ENCODE measurements at regions not wholly inside any gene's neighbourhood (a gene's known extent, or its start where the extent isn't known, plus 50 kb on each side); places are given as distances from the start of the nearest gene placed in this dataset.

DNA sequence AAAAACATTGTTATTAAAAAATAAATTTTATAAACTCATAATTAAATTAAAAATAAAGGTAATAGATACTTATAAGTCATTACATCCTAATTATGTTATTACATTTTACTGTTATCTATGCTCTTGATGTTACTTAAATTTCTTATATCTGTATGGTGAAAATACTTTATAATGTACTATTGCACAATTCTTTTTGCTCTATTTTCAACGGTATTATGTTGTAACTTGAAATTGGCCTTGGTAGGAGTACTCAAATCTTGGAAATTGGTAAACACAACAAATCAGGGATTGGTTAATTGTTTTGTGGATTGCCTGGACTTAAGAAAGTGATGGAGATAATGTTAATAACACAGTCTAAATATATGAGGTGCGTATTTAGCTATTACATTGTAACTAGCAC, 273.3 kb downstream of the MDFIC start:
- Histone ChIP-seq H3K27me3 (no peaks in the 10 kb centered on the region), H3K4me3 (ENCODE audit: low read depth in 1 of 2, low read length in 1 of 2) (no peak overlapping the region), H3K4me1 (ENCODE audit: control insufficient read depth in 1 of 2, insufficient read depth in 1 of 2, low read depth in 1 of 2, low read length in 1 of 2) (no peaks in the 10 kb centered on the region), H3K27ac (no peak overlapping the region), H3K36me3 (no peaks in the 10 kb centered on the region), H3K9me3 (no peaks in the 10 kb centered on the region)
- TF ChIP-seq, protein P1, sequence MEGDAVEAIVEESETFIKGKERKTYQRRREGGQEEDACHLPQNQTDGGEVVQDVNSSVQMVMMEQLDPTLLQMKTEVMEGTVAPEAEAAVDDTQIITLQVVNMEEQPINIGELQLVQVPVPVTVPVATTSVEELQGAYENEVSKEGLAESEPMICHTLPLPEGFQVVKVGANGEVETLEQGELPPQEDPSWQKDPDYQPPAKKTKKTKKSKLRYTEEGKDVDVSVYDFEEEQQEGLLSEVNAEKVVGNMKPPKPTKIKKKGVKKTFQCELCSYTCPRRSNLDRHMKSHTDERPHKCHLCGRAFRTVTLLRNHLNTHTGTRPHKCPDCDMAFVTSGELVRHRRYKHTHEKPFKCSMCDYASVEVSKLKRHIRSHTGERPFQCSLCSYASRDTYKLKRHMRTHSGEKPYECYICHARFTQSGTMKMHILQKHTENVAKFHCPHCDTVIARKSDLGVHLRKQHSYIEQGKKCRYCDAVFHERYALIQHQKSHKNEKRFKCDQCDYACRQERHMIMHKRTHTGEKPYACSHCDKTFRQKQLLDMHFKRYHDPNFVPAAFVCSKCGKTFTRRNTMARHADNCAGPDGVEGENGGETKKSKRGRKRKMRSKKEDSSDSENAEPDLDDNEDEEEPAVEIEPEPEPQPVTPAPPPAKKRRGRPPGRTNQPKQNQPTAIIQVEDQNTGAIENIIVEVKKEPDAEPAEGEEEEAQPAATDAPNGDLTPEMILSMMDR (IDR thresholded peaks at IDR 0.05) = no peak

DNA sequence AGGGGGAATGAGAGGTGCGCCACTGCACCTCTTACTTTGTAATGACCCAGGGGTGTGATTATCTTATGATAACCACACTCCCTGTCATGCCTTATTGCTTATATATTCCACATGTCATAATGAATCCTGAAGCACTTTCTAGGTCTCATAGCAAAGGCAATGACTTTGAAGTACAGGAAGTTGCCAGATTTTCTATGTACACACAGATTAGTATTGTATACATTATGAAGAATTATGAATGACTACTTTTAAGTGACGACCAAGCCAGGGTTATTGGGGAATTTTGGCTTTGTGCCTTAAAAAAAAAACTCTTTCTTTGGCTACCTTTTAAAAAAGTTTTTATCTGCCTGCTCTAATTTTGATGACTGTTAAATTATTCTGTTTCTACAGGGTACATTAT, 269.6 kb downstream of the MDFIC start:
- no peaks in the 10 kb centered on the region for H3K4me1 ChIP-seq (ENCODE audit: control insufficient read depth in 1 of 2, insufficient read depth in 1 of 2, low read depth in 1 of 2, low read length in 1 of 2)
- no peak overlapping the region for H3K27ac ChIP-seq
- no peak overlapping the region for H3K4me3 ChIP-seq (ENCODE audit: low read depth in 1 of 2, low read length in 1 of 2)
- TF ChIP-seq, protein P1 (IDR thresholded peaks at IDR 0.05) = no peak
- no peaks in the 10 kb centered on the region for H3K36me3 ChIP-seq
- no peaks in the 10 kb centered on the region for H3K9me3 ChIP-seq
- no peaks in the 10 kb centered on the region for H3K27me3 ChIP-seq

DNA sequence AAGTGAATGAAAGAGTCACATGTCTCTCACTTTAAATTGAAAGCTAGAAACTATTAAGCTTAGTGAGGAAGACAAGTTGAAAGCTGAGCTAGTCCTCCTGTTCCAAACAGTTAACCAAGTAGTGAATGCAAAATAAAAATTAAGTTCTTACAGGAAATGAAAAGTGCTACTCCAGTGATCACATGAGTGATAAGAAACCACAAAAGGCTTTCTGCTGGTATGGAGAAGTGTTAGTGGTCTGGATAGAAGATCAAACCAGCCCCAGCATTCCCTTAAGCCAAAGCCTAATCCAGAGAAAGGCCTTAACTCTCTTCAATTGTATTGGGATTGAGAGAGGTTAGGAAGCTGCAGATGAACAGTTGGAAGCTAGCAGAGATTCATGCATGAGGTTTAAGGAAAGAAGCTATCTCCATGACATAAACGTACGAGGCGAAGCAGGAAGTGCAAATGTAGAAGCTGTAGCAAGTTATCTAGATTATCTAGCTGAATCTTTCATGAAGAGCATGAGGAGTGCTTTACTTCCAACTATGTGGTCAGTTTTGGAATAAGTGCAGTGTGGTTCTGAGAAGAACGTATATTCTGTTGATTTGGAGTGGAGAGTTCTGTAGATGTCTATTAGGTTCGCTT, 261.6 kb downstream of the MDFIC start:
- H3K4me1 ChIP-seq (ENCODE audit: control insufficient read depth in 1 of 2, insufficient read depth in 1 of 2, low read depth in 1 of 2, low read length in 1 of 2) = no peaks in the 10 kb centered on the region
- H3K27ac ChIP-seq = no peak overlapping the region

DNA sequence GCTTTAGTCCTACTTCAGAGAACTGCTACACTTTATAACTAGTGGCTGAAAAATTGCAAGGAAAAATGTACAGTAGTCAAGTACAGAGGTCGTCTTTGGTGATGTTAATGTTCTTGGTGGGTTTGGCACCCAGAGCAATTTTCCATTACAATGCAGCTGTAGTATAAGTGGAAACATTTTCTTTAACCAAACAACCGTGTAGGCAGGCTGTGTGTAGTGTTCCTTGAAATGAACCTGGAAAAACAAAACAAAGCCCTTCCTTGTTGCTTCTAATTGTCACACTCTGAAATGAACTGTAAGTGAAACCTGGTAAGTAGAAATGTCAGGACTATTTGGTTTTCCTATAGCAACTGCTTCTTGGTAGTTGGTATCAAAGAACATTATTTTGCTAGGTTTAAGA, 256.9 kb downstream of the MDFIC start:
- TF ChIP-seq, protein P1 (IDR thresholded peaks at IDR 0.05) = no peak

More for the DNA sequence above, 261.6 kb downstream of the MDFIC start:
- Histone ChIP-seq H3K4me3 (ENCODE audit: low read depth in 1 of 2, low read length in 1 of 2) (no peak overlapping the region), H3K36me3 (no peaks in the 10 kb centered on the region), H3K27me3 (no peaks in the 10 kb centered on the region), H3K9me3 (no peaks in the 10 kb centered on the region)
- TF ChIP-seq, protein P1 (IDR thresholded peaks at IDR 0.05) = no peak

DNA sequence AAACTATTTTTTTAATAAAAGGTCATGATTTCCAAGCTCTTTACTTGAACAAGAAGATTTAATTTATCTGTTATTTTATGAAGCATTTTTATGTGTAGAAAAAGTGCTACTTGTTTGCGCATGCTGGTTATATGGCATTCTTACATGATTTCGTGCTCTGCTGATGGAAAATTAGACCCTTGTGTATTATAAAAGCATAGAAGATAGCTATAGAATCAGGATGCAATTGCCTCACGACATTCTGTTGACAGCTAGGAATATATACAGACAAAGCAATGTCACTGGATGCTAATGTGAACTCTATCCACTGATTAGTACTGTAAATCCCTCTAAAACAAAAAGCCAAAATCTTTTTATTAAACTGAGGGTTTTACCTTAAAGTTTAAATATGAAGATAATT, 255.9 kb downstream of the MDFIC start:
- no peaks in the 10 kb centered on the region for H3K4me1 ChIP-seq (ENCODE audit: control insufficient read depth in 1 of 2, insufficient read depth in 1 of 2, low read depth in 1 of 2, low read length in 1 of 2)
- H3K36me3 ChIP-seq = no peaks in the 10 kb centered on the region
- no peaks in the 10 kb centered on the region for H3K9me3 ChIP-seq
- H3K27ac ChIP-seq = no peak overlapping the region
- TF ChIP-seq, protein P1 (IDR thresholded peaks at IDR 0.05) = no peak
- no peak overlapping the region for H3K4me3 ChIP-seq (ENCODE audit: low read depth in 1 of 2, low read length in 1 of 2)
- no peaks in the 10 kb centered on the region for H3K27me3 ChIP-seq

More for the DNA sequence above, 256.9 kb downstream of the MDFIC start:
- no peaks in the 10 kb centered on the region for H3K4me1 ChIP-seq (ENCODE audit: control insufficient read depth in 1 of 2, insufficient read depth in 1 of 2, low read depth in 1 of 2, low read length in 1 of 2)
- H3K27ac ChIP-seq = no peak overlapping the region
- H3K9me3 ChIP-seq = no peaks in the 10 kb centered on the region
- no peak overlapping the region for H3K4me3 ChIP-seq (ENCODE audit: low read depth in 1 of 2, low read length in 1 of 2)
- H3K36me3 ChIP-seq = no peaks in the 10 kb centered on the region
- H3K27me3 ChIP-seq = no peaks in the 10 kb centered on the region
